DMS 273 (cell line): ENCODE measurements at regions not wholly inside any gene's neighbourhood (a gene's known extent, or its start where the extent isn't known, plus 50 kb on each side); places are given as distances from the start of the nearest gene placed in this dataset.

Source experiments
- DNase-seq: peaks from one replicate; lab custom pipeline; 2025; ENCODE audit not compliant: unreplicated experiment; lab: John Stamatoyannopoulos, UW

DNA sequence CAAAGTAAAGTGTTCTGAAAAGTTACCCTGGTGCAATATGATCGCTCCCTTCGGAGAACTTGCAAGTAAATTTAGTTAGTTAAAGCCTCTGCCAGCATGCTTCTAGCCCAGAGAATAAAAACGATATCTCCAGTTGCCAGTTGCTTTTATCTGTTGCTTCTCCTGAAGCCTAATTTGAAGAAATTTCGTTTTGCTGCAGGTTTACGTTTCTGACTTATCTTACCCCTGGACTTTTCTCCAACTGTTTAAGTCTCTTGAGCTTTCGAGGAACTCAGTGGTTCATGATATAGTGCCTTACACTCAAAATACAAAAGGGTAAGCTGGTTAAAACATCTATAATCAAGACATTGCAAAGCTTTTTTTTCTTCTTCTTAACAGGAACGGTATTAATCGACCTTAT lies 131.1 kb downstream of the FAM161A start:
- DNase-seq: no peak

DNA sequence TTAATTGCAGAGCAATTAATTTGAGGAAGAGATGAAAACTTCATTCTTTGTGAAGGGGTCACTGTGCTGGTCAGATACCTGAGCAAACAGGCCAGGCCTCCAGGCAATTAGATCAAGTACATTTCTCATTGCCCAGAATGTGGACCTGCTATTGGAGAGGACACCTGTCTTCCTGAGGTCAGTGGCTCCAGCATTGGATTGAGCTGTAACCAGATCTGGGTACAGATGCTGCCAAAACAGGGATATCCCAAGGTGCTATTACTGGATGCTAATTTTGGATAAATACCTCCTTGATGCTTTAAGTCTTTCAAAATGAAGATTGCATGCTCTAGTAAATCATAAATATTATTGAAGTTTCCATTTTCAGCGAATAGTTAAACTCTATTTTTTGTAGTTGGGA lies 131.5 kb downstream of the FAM161A start:
- peak; percentile 8 for DNase-seq

DNA sequence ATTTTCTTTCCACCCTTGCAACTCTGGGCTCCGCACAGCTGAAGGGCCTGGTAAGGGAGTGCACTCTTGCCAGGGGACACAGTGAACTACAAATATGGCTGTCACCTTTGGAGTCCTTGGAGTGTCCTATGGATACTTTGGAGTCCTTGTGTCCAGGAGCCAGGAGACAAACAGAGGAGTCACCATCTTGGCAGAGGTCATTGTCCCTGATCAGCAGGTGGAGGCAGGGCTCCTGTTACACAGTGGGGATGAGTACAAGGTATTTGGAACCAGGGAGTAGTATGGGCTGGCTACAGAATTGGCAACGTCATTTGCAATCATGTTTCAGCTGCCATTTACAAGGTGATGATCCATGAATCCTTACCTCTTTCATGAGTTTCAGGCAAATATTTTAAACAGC lies 132.5 kb downstream of the FAM161A start:
- DNase-seq: no peak

DNA sequence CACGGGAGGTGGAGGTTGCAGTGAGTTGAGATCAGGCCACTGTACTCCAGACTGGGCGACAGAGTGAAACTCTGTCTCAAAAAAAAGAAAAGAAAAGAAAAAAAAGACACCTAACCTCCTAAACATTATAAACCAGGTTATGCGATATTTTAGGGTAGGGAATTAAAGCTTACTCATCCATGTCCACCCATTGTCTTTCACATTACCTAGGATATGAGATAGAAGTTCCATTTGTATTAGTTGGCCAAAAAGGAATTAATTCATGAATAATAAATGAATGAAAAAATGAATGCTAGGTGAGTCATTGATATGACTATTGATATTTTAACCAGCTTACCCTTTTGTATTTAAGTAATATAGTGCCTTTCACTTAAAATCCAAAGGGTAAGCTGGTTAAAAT lies 132.9 kb downstream of the FAM161A start:
- DNase-seq: no peak

DNA sequence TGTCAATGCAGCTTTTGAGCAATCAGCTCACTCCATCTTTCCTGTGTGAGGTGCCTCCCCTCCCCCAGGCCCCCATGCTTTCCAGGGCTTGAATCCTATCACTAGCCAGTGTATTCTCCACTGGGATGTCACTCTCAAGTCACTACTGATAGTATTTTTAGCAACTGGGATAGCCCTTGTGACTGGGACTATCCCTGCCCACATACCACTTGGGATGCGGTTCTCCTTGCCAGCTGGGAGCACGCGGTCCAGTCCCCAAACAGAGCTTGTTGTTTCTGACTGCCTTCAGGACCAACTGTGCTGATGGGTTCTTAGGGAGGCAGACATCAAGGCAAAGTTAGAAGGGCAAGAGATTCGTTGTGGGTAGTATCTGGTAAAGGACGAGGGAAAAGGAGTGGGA lies 134.9 kb downstream of the FAM161A start:
- DNase-seq: no peak

DNA sequence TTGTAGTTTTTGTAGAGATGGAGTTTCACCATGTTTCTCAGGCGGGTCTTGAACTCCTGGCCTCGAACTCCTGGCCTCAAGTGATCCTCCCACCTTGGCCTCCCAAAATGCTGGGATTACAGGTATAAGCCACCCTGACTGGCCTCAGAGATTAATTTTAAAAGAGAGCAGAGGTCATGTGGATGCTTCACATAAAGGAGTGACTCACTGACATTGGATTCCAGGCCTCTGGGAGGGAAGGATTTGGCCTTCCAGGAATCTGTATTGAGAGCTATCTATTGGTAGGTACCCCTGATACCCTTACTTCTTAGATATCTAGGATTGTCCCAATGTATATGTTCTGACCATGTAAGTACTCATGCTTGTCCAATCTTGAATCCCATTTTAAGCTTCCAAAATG lies 138.4 kb downstream of the FAM161A start:
- no peak for DNase-seq

DNA sequence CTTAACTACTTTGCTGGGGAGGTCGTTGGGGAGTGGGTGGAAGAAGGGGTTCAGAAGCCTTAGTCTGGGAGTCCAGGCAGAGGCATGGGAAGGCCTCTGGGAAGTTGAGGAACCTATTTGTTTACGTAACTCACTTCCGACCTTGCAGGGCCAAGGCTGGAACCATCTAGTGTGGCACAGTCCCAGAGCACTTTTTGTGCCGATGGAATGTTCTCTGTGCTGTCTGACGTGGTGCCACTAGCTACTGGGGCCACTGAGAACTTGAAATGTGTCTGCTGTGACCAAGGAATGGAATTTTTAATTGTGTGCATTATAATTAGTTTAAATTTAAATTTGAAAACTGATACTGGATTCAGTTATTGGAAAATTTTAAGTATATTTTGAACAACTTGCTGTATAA lies 139.7 kb downstream of the FAM161A start:
- DNase-seq: no peak

DNA sequence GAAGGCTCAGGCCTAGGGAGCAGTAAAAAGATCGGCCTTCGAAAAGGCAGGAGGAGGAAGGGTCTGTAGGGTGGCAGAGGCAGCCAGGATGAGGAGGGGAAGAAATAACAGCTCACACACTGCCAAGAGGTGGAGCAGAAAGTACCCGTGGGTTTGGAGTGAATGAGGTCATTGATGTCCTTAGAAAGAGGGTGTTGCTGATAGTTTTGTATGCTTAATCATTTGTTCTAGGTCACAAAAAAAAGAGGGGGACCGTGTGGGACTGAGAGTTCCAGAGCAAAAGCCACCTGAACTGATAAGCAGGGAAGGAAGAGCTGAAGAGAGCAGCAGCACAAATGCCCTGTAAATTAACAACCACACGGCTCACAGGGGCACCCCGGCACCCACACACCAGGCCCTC lies 140.4 kb downstream of the FAM161A start:
- DNase-seq: no peak

DNA sequence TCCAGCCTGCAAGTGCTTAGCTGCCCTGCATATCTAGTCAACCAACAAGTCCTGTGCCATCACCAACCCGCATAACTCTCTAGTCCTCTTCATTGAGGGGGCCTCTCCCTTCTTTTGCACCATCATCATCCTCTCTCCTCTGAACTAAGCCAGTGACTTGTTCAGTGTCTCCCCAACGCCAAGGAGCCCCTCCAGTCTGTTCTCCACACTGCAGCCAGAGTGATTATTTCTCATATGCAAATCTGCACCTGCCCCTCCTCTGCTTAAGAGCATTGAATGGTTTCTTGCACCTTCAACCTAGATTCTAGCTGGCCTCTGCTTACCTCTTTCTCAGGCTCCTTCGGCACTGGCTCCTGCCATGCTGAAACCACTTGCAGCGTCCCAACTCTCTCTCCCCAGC lies 141.8 kb downstream of the FAM161A start:
- DNase-seq: no peak

DNA sequence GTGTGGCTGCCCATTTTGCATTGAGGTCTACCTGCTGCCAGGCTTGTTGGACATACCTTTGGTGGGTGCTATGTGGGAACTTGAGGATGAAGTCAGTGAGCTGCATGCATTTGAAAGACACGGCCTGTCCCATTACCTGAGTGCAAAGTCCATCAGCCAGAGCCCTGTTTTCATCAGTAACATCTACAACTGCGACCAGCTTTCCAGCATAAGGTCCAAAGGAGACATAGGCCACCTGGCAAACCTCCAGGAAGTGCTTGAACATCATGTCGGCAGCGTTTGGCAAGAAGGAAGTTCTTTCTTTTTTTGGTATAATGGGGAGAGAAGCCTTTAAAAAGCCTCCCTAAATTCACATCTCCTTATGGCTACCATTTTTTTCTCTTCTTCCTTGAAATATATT lies 143.1 kb downstream of the FAM161A start:
- DNase-seq: peak; percentile 6

DNA sequence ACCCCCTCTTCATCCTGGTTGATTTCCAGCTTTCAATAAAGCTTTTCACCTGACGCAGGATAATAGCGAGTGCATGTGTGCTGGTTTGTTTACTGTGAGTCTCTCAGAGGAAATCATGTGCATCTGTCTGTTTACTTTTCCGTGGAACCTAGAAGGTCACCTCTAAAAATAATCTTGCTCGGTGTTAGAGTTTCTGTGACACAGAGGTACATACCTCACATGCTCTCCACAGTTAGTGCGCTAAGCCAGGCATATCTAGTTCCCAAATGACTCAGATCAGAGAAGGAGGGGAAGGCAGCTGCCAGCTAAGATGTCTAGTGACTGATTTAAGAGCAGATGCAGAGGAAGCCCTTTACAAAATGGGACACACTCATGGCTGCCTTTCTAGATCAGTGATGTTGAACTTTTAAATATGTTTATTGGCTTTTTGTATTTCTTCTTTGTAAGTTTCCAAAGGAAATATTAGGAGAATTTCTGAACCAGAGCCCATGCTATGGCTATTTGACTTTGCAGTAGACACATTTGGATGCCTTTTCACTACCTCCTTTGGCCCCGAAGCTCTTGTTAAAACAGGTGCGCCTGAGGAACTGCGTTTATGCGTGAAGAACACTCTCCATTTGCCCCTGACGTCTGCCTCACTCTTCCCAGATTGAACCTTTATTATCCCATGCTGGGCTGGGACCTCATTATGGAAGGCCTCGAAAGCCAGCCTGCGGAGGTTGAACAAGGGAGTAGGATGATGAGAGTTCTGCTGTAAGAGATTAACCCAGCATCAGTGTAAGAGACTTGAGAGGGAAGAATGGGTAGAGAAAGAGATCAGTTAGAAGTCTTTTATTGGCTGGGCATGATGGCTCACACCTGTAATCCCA lies 145.6 kb downstream of the FAM161A start:
- peak; percentile 50 for DNase-seq

DNA sequence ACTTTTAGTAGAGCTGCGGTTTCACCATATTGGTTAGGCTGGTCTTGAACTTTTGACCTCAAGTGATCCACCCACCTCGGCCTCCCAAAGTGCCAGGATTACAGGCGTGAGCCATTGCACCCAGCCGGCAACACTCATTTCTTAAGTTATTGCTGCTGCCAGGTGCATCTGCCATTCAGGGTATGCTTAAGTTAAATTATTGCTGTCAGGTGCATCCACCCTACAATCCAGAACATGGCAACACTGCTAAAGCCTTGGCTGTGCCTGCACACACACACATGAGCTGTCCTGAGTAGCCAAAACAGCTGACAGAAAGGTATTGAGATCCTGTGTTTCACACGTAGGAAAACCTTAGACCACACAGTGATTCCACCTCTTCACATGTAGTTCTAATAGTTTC lies 148.2 kb downstream of the FAM161A start:
- no peak for DNase-seq

DNA sequence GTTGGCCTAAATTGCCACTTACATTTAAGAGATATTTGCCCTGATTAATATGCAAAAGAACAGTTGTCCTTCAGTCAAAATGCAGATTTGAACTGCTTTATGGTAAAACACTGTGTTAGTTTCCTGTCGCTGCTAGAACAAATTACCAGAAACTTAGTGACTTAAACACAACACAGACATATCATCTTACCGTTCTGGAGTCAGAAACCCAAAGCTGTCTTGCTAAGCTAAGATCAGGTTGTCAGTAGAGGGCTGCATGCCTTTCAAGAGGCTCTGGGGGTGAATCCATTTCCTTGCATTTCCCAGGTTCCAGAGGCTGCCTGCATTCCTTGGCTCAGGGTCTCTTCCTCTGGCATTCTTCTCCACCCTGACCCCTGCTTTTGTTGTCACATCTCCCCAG lies 149.5 kb downstream of the FAM161A start:
- peak; percentile 6 for DNase-seq

DNA sequence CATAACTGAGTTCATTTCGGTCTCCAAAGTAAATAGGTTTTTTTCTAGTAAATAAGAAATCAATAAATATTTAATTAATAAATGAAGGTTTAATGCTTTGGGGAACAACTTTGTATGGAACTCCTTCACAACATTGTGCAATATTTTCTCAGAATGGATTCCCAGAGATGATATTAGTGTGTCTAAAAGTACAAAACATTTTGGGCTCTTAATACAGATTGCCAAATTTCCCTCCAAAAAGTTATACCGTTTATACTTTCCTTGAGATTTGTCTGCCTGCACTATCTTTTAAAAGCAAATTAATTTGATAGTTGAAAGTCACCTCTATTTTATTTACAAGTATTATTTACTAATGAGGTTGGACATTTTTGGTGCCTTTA lies 151.8 kb downstream of the FAM161A start:
- DNase-seq: no peak

DNA sequence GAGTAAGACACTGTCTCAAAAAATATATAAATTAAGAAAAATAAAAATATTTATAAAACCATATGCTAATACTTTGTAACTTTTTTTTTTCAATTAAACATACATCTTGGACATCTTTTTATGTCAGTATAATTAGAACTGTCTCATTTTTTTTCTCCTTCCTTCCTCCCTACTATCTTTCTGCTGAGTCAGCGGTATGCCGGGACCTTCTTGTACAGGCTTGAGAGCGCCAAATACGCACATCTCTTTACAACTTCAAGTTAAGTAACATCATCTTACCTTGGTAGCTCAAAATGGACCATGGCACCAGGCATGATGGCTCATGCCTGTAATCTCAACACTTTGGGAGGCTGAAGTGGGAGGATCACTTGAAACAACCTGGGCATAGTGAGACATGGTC lies 153.4 kb downstream of the FAM161A start:
- no peak for DNase-seq

DNA sequence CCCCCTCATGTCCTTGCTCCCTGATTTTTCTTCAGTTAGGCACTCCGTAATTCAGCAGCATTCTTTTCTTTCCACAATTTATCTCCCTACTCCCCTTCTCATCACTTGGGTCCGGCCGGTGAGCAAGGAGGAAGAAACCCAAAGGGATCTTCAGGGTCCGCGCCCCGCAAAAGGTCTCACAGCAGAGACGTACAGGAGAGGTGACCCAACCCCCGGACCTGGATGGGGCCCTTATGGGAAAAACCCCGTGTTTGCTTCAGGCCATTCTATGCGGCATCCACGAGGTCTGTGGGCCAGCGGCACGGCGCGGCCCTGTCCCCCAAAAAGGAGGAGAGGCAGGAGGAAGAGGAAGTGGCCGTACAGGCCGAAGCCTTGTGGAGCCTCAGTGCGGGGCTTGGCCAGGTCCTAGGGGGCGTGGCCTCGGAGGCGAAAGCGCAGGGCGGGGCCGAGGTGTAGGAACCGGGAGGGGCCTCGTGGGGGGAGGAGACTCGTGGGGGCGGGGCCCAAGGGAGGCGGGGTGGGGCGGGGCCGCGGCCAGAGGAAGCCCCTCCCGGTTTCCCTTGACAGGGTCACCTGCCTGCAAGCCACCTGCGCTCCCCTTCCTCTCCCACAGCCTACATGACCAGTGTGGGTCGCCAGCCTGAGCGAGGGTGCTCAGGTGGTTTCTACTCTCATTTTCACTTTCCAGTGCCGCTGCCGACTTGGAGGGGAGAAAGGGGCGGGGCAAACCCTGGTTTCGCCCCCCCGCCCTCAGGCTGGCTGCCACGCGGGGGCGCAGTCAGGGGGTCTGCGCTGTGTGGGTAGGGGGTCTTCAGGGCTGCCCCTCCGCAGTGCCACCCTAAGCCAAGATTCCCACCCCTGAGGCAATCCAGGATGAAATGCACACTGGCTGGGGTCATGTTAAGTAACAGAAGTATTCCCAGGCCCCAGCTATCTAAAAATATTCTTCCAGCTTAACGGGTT lies 156.4 kb upstream of the XPO1 start:
- DNase-seq: peak; percentile 95

DNA sequence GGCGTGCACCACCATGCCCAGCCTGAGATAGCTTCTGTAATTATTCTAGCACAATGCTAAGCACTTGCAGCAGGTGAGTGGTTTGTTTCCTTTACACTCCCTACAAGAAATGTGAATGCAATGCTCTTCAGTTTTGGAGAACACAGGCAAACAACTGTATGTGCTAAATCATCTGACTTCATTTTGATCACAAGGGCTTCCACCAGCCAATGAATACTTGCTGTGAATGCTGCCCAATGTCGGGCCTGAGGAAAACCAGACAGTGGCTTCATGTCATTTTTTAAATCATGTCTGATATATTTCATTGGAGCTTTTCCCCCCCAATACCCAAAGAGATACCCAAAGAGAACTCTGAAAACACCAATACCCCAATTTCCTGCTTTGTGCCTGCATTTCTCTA lies 155.6 kb upstream of the XPO1 start:
- DNase-seq: no peak

DNA sequence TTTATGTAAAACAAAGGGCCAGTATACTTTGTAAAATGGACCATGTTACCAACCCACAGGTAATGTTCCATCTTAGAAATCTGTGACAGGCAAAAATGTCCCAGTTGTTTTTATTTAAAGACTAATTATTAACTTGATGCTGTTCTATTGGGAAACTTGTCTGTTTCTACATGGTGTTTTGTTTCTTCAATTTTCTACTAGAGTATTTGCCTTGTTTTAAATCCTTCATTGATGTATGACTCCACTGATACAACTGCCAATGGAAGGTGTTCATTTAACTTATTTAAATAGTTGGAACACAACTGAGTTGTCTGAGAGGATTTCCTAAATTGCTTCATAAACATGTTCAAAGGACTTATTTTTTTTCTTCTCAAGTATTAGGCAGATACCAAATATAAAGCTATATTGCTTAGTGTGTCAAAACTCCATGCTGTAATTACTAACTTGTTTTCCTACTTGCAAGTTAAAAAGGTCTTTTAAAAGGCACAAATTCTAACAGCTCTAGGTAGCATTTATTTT lies 152.0 kb upstream of the XPO1 start:
- no peak for DNase-seq

DNA sequence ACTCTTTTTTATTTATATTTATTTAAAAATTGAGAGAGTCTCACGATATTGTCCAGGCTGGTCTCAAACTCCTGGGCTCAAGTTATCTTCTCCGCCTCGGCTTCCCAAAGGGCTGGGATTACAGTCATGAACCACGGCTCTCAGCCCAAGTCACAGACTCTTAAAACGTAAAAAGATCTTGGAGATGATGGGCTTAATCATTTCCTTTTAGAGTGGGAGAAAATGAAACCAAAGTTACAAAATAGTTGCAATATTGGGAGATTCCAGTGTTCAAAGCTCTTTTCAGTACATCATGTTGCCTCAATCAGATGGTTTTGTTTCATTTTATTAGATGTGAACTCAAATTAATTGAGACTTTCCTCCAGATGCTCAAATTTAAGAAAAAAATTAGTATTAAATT lies 151.4 kb upstream of the XPO1 start:
- no peak for DNase-seq

DNA sequence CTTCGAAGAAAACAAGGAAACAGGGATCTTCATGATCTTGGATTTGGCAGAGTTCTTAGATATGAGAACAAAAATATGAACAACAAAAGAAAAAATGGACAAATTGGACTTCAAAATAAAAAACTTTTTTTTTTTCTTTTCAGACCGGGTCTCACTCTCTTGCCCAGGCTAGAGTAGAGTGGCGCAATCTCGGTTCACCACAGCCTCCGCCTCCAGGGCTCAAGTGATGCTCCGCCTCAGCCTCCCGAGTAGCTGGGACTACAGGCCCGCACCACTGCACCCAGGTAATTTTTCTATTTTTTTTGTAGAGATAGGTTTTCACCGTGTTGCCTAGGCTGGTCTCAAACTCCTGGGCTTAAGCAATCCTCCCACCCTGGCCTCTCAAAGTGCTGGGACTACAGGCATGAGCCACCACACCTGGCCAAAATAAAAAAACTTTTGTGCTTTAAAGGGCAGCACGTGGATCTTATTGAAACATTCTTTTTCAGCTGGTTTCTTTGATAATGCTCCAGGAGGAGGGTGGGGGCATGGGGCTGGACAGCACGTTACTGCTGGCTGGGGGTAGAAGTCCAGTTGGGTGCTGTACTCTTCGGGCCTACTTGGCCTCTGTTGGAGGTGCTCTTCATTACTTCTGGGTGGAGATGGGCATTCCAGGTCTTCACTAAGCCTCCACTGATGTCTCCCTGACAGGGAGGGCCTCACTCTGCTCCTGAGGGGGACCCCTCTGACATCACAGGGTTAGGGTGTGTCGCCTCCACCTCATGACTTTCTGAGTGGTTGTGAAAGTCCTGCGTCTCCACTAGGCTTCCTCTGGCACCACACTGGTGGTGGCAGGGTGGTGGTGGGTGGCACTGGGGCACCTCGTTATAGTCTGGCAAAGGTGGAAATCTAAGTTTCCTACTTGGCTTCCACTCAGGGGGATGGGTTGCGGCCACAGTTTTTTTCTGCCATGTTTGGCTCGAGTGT lies 150.5 kb upstream of the XPO1 start:
- DNase-seq: no peak

DNA sequence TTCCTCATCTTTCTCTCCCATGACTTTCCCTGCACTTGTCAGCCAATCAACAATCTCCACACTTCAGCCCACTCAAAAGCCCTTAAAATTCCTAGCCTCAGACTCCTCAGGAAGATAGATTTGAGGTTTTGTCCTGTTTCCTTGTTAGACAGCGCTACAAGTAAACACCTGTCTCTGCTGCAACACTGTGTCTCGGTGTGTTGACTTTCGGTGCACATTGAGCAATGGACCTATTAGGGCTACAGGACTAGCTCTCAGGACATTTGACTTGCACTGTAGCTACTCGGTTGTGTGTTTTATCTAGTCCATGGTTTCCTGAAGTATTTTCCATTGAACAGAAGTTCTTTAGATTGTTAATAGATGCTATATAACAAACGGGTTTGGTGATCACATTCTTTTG lies 140.9 kb upstream of the XPO1 start:
- DNase-seq: no peak
